ENCODE measurements at regions not wholly inside any gene's neighbourhood (a gene's known extent, or its start where the extent isn't known, plus 50 kb on each side); places are given as distances from the start of the nearest gene placed in this dataset.

GRCh38 chr11:81112718-81113117 lies 1620.9 kb downstream of the FAM181B start:
- TF ChIP-seq CTCF (IDR thresholded peaks at IDR 0.05) (no peak), POLR2A (IDR thresholded peaks at IDR 0.05) (no peak)

Measured in heart left ventricle (tissue), 13 donors.